KMS-11 (cell line): ENCODE measurements at regions not wholly inside any gene's neighbourhood (a gene's known extent, or its start where the extent isn't known, plus 50 kb on each side); places are given as distances from the start of the nearest gene placed in this dataset.
"Not testable (repeated sequence)": the region's sequence is repeated elsewhere in the genome, so short reads cannot be mapped to it uniquely, and the experiment has no call there.

ENCODE experiments used
- H2AFZ ChIP-seq: fragments of 200-600 bp; sonication (generic); 2 replicates; pipeline ENCODE4 v1.6.1; 2016; ENCODE audit warnings: antibody characterized with exemption, mixed run types, low read depth
- H3K27ac ChIP-seq: fragments of 200-600 bp; sonication (generic); 2 replicates; pipeline ENCODE4 v1.6.1; 2016; ENCODE audit warnings: mild to moderate bottlenecking, mixed run types
- H3K27me3 ChIP-seq: fragments of 200-600 bp; sonication (generic); 2 replicates; pipeline ENCODE4 v1.6.1; 2017; ENCODE audit warnings: mild to moderate bottlenecking, low read depth, mixed run types, moderate library complexity; ENCODE audit not compliant: insufficient read depth
- H3K36me3 ChIP-seq: fragments of 200-600 bp; sonication (generic); 2 replicates; pipeline ENCODE4 v1.6.1; 2017; ENCODE audit warnings: mild to moderate bottlenecking, mixed run types; ENCODE audit not compliant: insufficient read depth
- H3K4me1 ChIP-seq: fragments of 200-600 bp; sonication (generic); 2 replicates; pipeline ENCODE4 v1.6.1; 2016; ENCODE audit warnings: mild to moderate bottlenecking, low read depth, mixed run types; ENCODE audit not compliant: poor library complexity, severe bottlenecking
- H3K4me2 ChIP-seq: fragments of 200-600 bp; sonication (generic); 2 replicates; pipeline ENCODE4 v1.7.0; 2016; ENCODE audit warnings: mild to moderate bottlenecking, mixed run types
- H3K4me3 ChIP-seq: fragments of 200-600 bp; sonication (generic); IDR thresholded peaks from 2 replicates; pipeline ENCODE4 v1.6.1; 2017; ENCODE audit warnings: low read depth, low read length, mixed read lengths; ENCODE audit not compliant: insufficient read depth
- H3K79me2 ChIP-seq: fragments of 200-600 bp; sonication (generic); 2 replicates; pipeline ENCODE4 v1.6.1; 2016; ENCODE audit warnings: low read depth, mixed run types; ENCODE audit not compliant: insufficient read depth
- H3K9ac ChIP-seq: fragments of 200-600 bp; sonication (generic); 2 replicates; pipeline ENCODE4 v1.6.1; 2016; ENCODE audit warnings: mild to moderate bottlenecking, mixed run types
- H4K20me1 ChIP-seq: fragments of 200-600 bp; sonication (generic); 2 replicates; pipeline ENCODE4 v1.6.1; 2016; ENCODE audit warnings: mild to moderate bottlenecking, mixed run types; ENCODE audit not compliant: insufficient read depth

- H3K9ac ChIP-seq, H2AFZ ChIP-seq, H3K79me2 ChIP-seq, H3K4me3 ChIP-seq, H3K27ac ChIP-seq, H3K27me3 ChIP-seq, H3K4me2 ChIP-seq, H4K20me1 ChIP-seq, H3K36me3 ChIP-seq, H3K4me1 ChIP-seq: not testable (repeated sequence)
These were observed 125.6 kb upstream of the NBPF9 start for GRCh38 chr1:149228672-149229585.

GRCh38 chr1:149229813-149230212, 126.5 kb upstream of the NBPF9 start:
- H3K4me3 ChIP-seq, H3K4me2 ChIP-seq: not testable (repeated sequence)

GRCh38 chr1:149234926-149235914, 131.9 kb upstream of the NBPF9 start:
- not testable (repeated sequence) for H3K4me1 ChIP-seq, H2AFZ ChIP-seq, H3K4me2 ChIP-seq, H3K27ac ChIP-seq, H3K4me3 ChIP-seq, H3K36me3 ChIP-seq, H4K20me1 ChIP-seq, H3K27me3 ChIP-seq, H3K79me2 ChIP-seq, H3K9ac ChIP-seq

More at GRCh38 chr1:149229813-149230212, 126.5 kb upstream of the NBPF9 start:
- H3K27ac ChIP-seq, H4K20me1 ChIP-seq, H3K36me3 ChIP-seq, H3K9ac ChIP-seq, H3K79me2 ChIP-seq, H3K27me3 ChIP-seq, H3K4me1 ChIP-seq, H2AFZ ChIP-seq: not testable (repeated sequence)

- H3K9ac ChIP-seq, H3K36me3 ChIP-seq, H3K4me2 ChIP-seq, H3K4me1 ChIP-seq, H4K20me1 ChIP-seq, H2AFZ ChIP-seq, H3K27me3 ChIP-seq, H3K79me2 ChIP-seq, H3K4me3 ChIP-seq, H3K27ac ChIP-seq: not testable (repeated sequence)
These were observed 134.2 kb upstream of the NBPF9 start for GRCh38 chr1:149237515-149237914.

GRCh38 chr1:149239897-149240508, 136.7 kb upstream of the NBPF9 start:
- H3K4me3 ChIP-seq, H3K27me3 ChIP-seq, H3K9ac ChIP-seq, H2AFZ ChIP-seq, H3K36me3 ChIP-seq, H3K4me1 ChIP-seq, H3K27ac ChIP-seq, H3K4me2 ChIP-seq, H4K20me1 ChIP-seq, H3K79me2 ChIP-seq: not testable (repeated sequence)

GRCh38 chr1:149240530-149240929, 137.2 kb upstream of the NBPF9 start:
- H3K4me1 ChIP-seq, H3K27ac ChIP-seq, H3K27me3 ChIP-seq, H3K36me3 ChIP-seq, H3K4me3 ChIP-seq, H3K9ac ChIP-seq, H2AFZ ChIP-seq, H3K79me2 ChIP-seq, H3K4me2 ChIP-seq, H4K20me1 ChIP-seq: not testable (repeated sequence)

GRCh38 chr1:149241272-149241671, 137.9 kb upstream of the NBPF9 start:
- H3K79me2 ChIP-seq, H3K4me1 ChIP-seq, H3K4me3 ChIP-seq, H4K20me1 ChIP-seq, H3K4me2 ChIP-seq, H3K27ac ChIP-seq, H3K27me3 ChIP-seq, H2AFZ ChIP-seq, H3K36me3 ChIP-seq, H3K9ac ChIP-seq: not testable (repeated sequence)

GRCh38 chr1:149243572-149243971, 140.2 kb upstream of the NBPF9 start:
- H3K79me2 ChIP-seq, H3K4me1 ChIP-seq, H3K27me3 ChIP-seq, H3K9ac ChIP-seq, H4K20me1 ChIP-seq, H3K27ac ChIP-seq, H3K4me2 ChIP-seq, H2AFZ ChIP-seq, H3K4me3 ChIP-seq, H3K36me3 ChIP-seq: not testable (repeated sequence)

GRCh38 chr1:149244621-149245020, 141.3 kb upstream of the NBPF9 start:
- H3K4me3 ChIP-seq, H4K20me1 ChIP-seq, H3K79me2 ChIP-seq, H2AFZ ChIP-seq, H3K27me3 ChIP-seq, H3K27ac ChIP-seq, H3K9ac ChIP-seq, H3K4me1 ChIP-seq, H3K36me3 ChIP-seq, H3K4me2 ChIP-seq: not testable (repeated sequence)
